ENCODE measurements at regions not wholly inside any gene's neighbourhood (a gene's known extent, or its start where the extent isn't known, plus 50 kb on each side); places are given as distances from the start of the nearest gene placed in this dataset.

DNA sequence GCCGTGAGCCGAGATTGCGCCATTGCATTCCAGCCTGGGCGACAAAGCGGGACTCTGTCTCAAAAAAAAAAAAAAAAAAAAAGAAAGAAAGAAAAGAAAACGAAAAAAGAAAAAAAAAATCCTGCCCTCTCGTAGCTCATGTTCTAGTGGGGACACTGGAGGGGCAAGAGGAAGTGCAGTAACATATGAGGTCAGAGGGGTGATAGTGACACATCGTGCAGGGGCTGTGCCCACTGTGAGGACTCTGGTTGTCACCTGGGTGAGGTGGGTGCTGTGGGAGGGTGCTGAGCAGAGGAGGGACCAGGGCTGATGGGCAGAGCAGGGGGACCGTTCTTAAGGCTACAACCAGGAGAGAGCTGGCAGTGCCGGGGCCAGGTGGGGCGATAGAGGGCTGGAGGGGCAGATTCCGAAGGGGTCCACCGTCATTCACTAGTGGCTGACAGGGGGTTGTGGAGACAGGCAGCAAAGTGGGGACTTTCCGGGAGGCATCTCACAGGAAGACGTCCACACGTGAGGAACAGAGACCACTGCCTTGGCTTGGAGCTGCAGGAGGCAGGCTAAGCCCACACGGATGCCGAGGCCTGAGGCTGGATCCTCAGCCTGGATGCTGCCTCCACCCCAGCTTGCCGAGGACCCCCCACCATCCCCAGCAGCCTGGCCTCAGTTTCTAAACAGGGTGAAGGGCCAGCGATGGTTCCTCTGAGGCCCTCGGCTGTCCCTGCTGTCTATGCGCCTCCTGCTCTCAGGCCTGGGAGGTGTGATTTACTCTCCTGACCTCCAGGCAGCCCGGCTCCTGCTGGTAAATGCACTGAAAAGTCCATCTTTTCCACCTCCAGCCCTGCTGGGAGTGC lies 154.3 kb upstream of the IQSEC1 start:
- no peak for DNase-seq

DNA sequence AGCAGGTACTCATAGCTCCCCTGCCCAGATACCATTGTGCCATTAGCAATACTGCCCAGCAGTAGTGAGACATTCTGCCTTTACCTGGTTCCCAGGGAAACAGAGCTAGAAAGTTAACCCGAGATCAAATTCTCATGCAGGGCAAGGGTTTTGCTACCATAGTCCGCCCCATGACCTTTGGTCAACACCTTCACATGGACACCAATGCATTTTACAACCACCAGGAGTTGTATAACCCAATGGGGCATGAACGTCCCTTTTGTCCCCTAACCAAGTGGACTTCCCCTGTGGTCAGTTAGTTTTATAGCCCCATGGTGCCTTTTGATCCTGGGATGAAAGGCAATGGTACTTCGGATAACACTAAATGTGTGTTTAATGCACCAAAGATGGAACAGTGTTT lies 151.7 kb upstream of the IQSEC1 start:
- DNase-seq = no peak

DNA sequence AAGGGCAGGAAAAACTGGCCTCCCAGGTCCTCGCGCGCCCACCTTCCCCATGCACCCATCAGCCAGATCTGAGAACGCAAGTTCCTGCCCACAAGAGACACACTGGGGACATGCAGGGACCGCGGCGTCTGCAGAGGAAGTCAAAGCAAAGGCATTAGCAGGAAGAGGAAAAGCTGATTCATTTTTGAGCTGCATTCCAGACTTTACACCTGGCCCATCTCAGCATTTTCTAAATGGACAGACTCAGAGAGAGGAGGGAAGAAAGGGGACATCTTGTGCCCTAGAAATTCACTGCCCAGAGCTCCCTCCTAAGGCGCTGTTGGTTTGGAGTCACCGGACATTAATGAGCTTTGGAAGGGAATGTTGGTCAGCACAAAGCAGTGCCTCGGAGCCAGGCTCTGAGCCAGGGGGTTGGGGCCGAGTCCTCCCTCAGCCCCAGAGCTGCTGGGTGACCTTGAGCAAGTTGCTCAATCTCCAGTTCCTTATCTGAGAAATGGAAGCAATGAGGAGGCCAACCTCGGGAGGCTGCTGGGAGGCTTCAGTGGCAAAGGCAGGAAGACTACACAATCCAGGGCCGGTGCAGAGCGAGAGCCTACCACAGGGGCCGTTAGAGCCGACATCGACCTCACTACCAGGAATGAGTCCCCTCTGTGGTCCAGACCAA lies 150.5 kb upstream of the IQSEC1 start:
- no peak for DNase-seq

DNA sequence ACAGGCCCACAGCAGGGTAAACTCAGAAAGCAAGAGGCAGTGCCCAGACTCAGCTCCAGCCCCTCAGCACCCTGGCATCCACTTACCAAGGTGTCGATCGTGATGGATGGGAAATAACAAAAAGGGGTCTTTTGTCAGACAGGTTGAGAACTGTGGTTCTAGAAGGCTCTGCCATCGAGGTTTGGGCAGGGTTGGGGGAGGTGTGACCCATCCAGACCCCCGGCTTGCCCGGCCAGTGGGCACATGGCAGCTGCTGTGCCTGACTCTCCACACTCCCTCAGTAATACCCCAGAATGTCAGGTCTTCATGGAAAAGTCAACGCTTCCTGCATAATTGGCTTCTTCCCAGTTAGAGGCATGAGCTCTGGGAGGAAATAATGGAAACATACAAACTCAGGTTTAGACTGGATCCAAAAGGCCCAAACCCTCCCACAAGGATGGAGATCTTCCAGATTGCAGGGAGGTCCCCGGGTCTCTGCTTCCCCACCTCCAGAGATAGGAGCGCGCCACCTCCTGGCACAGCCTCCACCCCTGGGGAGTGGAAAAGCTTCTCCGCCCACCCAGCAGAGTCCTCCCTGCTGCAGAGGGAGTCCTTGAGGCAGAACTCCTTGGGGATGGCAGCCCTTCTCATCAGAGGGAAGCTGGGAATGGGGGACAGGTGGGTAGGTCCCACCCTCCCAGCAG lies 149.8 kb upstream of the IQSEC1 start:
- no peak for DNase-seq

DNA sequence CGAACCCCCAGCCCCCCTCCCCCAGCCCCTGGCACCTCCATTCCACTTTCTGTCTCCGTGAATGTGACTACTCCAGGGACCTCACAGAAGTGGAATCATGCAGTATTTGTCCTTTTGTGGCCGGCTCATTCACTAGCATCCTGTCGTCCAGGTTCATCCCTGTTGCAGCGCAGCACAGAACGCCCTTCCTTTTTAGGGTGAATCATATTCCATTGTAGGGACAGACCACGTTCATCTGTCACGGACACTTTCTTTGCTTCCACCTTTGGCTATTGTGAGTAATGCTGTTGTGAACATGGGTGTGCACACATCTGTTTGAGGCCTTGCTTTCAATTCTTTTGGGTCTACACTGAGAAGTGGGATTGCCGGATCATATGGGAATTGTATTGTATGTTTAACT lies 148.9 kb upstream of the IQSEC1 start:
- DNase-seq = no peak

DNA sequence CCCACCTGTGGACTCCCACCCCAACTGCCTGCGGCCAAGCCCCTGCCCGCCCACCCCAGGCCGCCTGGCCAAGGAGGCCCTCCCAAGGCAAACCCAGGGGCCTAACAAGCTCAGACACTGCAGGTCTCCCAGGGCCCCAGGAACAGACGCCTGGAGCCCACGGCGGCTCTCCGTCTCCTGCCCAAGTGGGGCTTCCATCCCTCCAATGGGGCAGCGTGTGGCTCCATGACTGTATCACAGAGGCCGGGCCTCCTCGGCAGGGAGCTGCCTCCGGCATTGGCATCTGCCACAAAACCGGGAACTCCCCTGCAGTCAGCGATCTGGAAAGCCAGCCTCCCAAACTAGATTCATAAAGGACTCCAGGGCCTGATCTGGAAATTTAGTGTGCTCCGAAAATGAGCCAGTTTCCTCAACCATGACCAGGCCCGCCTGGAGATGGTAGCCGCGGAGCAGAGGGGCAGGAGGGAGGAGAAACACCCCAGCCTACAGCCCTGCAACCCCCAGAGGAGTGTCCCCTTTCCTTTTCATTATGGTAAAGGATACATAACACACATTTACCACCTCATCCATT lies 148.3 kb upstream of the IQSEC1 start:
- no peak for DNase-seq

DNA sequence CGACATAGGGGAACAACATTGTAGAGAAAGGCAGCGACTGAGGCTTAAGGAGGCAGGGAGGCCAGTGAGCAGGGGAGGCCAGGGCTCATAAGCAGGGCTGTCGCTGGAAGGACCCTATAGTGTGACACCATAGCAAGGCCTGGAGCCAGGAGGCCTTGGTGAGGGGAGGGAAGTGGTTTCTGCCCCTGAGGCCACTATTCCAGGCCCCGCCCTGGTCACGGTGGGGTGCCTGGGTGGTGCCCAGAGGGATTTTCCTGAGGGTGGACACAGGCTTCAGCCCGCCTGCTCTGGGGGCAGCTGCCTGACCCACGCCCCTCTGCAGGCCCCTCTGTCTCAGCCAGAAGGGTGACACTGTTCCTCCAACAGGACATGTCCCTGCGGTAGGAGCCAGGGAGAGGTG lies 147.8 kb upstream of the IQSEC1 start:
- DNase-seq = no peak

DNA sequence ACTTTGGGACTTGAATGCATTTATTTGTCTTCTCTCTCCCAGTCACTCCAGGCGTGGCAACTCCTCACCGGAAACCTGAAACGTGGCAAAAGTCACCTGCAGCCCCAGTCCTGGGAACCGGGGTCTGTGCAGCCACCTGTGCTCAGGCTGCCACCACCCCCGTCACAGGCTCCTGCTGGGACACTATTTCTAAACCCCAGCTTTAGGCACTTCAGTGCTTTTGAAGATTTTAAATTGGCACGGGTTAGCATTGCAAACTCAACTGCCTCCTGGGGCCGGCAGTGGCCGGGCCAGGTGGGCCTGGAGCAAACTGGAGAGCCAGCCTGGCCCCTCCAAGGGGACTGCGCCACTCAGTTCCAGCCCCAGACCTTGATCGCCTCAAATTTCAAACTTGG lies 146.7 kb upstream of the IQSEC1 start:
- DNase-seq = no peak

DNA sequence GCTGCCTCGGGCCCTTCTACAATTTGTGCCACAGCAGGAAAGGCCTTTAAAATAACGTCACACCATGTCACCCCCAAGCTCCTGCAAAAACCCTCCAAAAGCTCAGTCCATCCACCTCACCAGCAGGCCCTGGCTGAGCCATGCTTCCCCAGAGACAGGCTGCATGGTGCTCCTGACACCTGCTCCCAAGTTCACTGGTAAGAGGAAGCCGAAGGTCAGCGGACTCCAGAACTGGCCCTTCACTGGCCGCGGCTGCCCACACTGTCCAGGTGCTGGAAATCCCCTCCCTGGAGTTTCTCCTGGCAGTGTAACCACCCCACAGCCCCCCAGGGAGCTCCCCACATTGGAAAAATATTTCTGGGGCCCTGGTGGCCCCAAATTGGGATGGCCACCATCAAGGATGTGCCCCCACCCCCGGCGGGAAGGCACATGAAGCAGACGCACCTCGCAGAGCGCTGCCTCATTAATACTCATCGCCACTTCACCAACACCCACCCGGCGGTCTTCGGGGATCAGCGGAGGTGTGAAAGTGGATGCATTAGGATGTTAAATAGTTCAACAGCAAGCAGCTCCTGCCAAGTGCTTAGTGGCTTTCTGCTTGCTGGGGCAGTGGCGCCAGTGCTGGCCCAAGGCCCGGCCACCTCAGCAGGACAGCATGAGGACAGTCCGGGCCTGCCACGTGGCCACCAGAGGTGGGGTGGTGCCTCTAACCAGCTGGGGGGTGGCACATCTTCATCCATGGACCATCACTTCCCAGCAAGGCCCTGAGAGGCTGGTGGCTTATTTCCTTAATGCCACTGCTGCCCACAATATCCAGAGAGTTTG lies 146.1 kb upstream of the IQSEC1 start:
- no peak for DNase-seq

DNA sequence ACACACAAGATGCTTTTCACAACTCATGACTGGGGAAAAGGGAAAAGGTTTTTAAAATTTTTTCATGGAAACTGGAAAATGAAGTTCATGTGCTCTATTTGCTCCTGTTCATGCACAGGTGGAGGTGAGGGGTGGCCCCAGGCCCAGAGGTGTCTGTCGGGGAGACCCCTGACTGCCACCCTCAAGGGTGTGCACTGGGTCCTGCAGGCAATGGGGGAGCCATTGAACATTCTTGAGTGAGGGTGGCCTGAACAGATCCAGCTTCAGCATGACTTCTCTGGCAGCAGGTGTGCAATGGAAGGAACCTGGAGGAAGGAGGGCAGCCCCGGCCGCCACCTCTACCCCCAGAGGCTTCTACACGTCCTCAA lies 145.3 kb upstream of the IQSEC1 start:
- no peak for DNase-seq

DNA sequence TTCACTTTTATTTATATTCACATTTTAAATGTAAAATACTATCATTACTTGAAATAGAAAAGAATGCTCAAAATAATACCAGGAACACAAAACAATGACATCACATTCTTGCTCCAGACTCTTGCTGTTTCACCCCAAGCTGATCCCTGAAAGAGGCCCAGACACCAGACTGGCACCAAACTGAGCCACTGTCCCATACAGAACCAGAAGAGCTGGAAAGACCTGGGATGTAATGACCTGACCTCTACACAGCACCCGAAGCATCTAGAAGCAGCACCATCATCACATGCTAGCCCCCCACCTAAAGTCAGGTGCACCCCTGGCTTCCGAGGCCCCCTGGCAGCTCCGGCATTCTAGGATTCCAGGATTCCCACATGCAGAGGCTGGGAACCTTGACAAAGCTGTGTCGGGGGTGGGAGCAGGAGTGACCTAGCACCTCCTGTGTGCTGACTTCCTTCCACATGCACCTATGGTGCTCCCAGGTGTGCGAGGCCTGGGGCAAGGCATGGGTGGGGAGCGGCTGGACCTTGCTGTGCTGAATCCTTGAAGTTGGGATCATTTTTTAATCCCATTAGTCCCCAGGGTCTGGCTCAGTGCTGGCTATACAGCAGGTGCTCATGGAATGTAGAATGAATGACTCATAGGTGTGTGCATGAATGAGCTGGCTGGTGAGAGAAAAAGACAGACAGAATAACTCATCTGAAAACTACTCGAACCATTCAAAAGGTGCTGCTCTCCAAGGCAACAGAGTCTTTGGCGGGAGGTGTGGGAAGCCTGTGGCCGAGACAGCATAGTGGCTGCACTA lies 144.7 kb upstream of the IQSEC1 start:
- DNase-seq = no peak

DNA sequence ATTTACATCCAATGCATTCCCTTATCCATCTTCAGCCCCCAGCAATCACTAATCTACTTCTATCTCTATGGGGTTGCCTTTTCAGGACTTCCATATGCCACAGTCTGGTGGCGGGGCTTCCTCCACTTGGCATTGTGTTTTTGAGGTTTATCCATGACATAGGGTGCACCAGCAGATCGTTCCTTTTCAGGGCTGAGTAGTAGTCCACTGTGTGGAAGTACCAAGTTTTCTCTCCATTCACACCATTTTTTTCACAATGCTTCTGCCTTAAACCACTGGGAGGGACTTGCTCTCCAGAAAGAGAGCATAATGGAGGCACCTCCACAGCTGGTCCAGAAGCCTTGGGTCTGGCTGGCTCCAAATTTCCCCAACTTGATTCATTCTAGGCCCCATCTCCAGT lies 144.0 kb upstream of the IQSEC1 start:
- no peak for DNase-seq

DNA sequence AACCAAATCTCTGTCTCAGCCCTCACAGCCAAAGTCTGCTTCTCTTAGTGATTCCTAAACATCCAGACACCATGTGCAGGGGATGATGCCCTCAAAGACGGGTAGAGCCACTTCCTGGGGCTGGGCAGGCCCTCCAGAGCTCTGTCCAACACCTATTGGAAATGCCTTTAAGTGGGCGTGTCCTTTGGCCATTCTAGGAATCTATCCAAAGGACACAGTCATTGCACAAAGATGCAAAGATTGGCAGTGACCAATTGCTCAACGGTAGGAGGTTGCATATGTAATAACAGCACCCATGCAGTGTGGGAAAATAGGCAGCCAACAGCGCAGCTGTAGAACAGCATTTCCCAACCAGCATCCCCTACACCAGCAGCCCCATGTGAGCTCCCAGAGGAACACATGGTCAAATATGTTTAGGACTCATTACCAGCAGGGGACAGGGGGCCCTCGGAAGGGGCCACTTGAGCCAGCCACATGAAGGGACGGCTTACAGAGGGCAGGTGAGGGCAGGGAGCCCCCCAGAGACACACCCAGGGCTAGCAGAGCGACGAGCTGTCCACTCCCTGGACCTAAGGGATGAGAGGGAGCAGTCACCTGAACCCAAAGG lies 142.8 kb upstream of the IQSEC1 start:
- DNase-seq = no peak

DNA sequence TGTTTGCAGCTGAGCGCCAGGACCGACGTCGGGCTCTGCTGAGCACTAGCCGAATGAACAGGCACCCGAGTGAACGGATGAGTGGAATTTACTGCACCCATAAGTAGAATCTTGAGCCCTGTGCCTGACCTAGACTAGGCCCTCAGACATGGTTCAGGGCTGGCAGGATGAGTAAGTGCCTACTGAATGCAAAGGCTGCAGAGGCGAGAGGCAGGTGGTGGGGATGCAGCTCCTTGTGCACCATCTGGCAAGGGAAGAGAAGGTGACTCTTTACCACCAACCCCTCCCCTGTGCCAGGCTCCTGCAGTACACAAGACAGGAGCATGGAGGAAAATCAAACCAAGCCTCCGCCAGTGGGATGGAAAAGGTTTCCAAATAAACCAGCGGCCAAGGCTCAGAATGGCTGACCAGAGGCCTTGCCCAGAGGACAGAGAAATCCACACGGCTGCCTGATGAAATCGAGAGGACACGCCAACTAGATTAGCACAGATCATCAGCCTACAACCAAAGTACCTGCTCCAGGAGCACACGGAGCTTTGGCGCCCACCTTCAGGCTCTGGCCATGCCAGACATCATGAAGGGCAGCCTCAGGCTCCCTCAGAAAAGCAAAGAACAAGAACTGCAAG lies 141.7 kb upstream of the IQSEC1 start:
- DNase-seq = no peak

DNA sequence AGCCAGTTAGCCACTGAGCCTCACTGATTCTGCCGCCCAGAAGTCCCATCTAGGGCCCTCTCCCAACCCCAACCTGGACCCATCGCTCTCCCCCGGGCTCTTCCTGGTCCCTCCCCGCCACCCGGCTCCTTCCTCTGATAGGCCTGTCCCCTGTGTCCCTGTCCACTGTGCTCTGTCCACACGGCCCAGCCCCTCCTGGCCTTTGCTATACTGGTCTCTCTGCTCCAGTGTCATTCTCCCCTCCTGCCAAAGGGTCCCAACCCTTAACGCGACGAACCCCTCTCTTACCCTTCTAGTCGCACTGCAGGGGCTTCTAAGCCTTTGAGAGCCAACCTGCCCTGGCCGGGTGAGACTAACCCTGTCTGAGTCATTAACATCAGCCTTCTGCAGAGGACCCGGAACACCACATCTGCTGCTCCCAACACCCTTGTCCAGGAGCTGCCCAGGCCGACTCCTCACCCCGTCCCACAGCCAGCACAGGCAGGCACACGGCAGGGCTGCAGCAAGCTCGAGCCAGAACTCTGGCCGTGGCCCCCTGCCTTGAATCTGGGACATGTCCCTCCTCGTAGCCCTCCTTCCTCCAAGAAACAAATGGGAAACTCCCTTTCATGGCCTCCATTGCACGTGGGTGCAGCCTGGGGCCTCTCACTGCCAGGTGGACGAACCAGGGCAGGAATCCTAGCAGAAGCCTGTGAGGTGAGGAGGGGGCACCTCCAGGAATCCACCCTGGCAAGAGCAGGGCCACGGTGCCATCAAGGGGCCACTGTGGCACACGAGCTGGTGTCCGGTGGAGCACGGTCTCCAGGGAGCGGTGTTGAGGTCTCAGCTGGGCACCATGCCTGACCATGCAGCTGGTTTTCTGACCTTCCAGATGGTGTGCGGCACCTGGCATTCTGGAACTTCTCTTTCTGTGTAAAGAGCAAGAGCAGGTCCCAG lies 140.9 kb upstream of the IQSEC1 start:
- no peak for DNase-seq

DNA sequence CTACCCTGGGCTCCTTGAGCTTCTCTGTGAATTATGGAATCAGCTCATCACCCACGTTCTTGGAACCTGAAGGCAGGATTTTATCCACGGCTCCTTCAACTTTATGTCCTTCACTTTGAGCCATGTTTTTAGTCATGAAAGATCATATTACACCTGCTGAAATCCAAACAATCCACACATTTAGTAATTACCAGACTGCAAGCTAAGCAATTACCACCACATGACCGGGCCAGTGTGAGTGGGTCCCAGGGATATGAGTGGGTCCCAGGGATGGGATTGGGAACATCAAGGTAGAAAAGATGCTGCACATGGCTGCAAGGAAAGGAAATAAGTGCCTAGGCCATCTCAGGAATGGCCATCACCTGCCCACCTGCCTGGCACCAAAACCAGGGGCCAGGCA lies 140.3 kb upstream of the IQSEC1 start:
- DNase-seq = no peak

DNA sequence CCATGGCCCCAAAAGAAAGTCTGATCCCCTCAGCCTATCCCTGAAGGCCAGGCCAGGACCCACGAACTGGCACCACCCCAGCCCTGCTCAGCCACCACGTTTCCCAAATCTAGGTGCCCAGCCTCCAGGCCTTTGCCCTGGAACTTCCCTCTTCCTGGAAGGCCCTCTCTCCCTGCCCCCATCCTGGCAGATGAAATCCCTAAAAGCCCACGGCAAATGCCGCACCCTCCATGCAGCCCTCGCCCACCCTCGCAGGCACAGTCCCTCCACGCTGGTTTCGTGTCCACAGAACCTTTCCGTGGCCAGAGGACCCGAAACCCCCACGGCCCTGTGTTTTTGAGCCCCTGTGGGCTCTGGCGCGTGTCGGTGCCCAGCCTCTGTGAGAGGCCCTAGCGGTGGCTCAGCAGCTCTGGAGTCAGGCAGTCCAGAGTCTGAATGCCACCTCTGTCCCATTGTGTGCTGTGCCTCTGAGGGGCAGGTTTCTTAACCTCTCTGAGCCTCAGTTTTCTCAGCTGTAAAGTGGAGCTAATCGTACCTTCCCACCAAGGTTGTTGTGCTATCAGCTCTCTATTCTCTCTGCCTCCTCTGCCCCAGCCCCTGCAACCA lies 138.5 kb upstream of the IQSEC1 start:
- DNase-seq = no peak

DNA sequence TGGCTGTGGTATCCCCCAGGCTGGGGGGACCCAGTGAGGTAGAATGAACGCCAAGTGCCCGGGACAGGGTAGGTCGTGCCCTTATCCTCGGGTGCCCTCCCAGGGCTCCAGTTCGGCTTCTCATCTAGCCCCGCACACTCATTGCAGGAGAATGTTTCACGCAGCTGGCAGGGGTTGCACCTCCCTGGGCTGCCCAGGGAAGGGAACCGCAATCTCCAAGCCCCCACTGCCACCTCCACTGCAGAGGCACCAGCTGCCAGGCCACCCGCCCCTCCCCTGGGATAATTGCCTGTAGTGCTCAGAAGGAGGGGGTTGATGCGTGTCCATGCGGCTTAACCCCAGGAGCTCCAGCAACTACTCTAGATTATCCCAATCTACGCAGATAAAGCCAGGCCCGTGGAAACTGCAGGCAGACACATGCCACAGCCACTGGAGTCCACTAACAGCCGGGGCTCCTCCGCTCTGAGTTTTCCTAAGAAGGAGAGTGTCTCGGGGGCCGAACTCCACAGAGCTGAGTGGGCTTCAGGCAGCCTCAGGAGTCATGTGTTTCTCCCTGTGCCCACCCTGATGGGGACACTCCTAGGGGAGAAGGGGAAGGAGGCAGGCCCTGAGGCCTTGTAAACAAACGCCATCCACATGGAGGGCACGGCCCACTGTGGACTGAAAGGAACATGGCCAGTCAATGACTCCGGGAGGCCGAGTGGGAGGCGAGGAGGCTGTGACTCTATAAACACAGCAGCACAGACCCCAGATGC lies 137.2 kb upstream of the IQSEC1 start:
- DNase-seq = no peak
